GM12878 (cell line): ENCODE measurements at regions not wholly inside any gene's neighbourhood (a gene's known extent, or its start where the extent isn't known, plus 50 kb on each side); places are given as distances from the start of the nearest gene placed in this dataset.

Experiments
- CUX1 ChIP-seq: IDR thresholded peaks from 2 replicates; pipeline ENCODE4 v1.6.1; 2012; ENCODE audit warnings: improper control_type of control experiment, low read depth, low read length; ENCODE audit not compliant: insufficient replicate concordance
- MYB ChIP-seq: fragments of 150-350 bp; IDR thresholded peaks from 2 replicates; pipeline ENCODE4 v1.6.1; 2014; ENCODE audit warnings: mild to moderate bottlenecking, low read depth, low read length, borderline replicate concordance
- NFYB ChIP-seq: IDR thresholded peaks from 2 replicates; pipeline ENCODE4 v1.6.1; 2011; ENCODE audit warnings: low read depth, mild to moderate bottlenecking, low read length, improper control_type of control experiment, moderate library complexity; ENCODE audit not compliant: insufficient read depth
- PAX5 ChIP-seq: IDR thresholded peaks from 2 replicates; pipeline ENCODE4 v1.6.1; 2011; ENCODE audit warnings: low read depth, low read length, borderline replicate concordance
- PRDM15 ChIP-seq: fragments of 450-650 bp; formaldehyde crosslinking; IDR thresholded peaks from 2 replicates; pipeline ENCODE4 v1.4.0; 2020; ENCODE audit warnings: mild to moderate bottlenecking, moderate library complexity
- SPI1 ChIP-seq: IDR thresholded peaks from 2 replicates; pipeline ENCODE4 v1.6.1; 2011; ENCODE audit warnings: low read depth, mild to moderate bottlenecking, low read length, moderate library complexity, borderline replicate concordance; ENCODE audit not compliant: insufficient read depth
- TARDBP ChIP-seq: IDR thresholded peaks from 2 replicates; pipeline ENCODE4 v1.6.1; 2016; ENCODE audit warnings: borderline replicate concordance

GRCh38 chr1:101437800-101438199 is 201.0 kb downstream of the S1PR1 start (continued):
- TF ChIP-seq SPI1 (no peak), CUX1 (no peak), TARDBP (no peak), PAX5 (no peak), PRDM15 (CRISPR knock-in tag) (no peak), MYB (no peak), NFYB (no peak)
